Dermis blood vessel endothelial cell (primary cell): ENCODE measurements at regions not wholly inside any gene's neighbourhood (a gene's known extent, or its start where the extent isn't known, plus 50 kb on each side); places are given as distances from the start of the nearest gene placed in this dataset.

Source experiments
- DNase-seq: peaks from one replicate; pipeline ENCODE4 v3.0.0; 2010

DNA sequence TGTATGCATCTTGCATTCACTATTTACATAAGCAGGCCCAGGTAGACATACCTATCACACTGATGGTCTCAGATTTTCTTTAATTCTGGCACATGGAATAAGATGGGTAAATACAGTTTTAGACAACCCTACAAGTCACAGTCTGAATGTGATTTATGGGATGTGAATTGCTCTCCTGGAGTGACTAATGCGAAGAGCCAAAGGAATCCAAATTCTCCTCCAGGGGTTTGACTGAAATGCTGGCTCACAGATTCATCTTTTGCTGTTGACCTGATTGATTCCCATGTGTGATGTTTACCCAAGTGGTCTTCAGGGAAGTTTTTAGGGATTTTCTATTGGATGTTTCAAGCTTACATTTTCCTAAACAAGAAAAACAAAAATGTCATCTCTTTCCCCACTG, 277.9 kb upstream of the MON1B start:
- no peak for DNase-seq

DNA sequence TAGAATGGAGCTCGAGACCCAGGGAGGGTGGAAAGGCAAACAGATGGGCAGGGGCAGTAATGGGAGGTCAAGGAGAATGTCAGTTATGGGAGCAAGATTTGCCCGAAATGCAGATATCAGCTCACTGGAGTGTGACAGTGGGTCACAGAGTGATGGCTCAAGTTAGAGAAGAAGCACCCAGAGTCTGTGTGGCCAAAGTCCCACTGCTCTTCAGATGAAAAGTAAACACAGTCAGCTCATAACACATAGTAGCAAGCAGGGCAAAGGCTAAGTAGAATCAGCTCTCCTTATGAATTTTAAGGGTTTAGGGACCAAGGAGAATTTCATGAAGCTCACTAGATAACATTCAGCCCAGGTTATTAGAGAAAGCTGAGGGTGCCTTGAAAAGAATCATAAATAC, 264.9 kb upstream of the MON1B start:
- DNase-seq: no peak

DNA sequence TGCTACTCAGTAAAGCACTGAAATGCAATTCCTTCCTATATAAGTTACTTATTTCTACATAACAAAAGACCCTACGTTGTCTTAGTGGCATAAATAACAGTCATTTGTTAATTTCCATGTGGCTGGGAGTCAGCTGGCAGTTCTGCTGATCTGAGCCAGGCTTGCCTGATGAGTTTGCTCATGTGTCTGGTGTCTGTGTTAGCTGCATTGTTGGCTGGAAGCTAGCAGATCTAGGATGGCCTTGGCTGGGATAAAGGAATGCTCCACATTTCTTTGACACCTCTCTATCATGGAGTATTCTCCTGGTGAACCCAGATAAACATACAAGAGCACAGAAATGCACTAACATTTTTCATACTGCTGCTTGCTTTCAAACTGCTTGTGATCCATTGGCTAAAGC, 264.4 kb upstream of the MON1B start:
- DNase-seq: no peak

DNA sequence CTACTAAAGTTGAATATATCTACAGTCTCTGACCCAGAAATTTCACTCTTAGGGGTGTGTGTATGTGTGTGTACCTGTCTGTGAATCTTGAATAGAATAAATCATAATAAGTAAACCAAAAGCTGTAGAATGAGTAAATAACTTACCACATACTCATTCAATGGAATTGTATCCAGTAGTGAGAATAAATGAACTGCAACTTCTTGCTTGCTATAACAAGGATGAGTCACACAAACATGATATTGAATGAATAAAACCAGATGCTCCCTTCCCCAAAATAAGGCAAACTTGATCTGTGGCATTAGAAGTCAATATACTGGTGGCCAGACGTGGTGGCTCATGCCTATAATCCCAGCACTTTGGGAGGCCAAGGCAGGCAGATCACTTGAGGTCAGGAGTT, 259.8 kb upstream of the MON1B start:
- no peak for DNase-seq

DNA sequence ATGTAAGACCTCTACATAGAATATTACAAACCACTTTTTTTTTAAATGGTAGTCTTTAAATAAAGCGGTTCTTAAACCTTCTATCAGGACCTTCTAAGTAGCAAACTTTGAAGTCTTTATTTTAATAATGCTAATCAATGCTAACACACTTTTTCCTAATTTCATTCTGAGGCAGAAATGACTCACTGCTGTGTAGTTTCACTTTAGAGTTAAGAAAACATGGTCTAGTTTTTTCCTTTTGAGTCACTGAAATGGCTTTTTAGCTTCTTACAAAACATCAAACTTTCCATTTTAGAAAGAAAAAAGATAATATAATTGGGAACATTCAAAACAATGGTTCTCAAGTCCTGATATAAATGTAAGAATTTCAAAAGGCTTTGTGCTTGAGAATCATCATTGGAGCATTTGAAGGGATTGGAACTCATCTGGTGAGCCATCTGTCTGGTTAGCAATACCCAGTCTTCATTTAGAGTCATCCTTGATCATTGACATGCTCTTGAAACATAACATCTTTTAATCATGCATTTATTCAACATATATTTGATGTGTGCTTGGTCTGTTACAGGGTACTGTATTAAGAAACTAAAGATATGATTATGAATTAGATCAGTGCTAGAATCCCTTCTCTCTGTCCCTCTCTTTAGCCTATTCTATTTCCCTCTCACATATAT, 258.3 kb upstream of the MON1B start:
- DNase-seq: no peak

DNA sequence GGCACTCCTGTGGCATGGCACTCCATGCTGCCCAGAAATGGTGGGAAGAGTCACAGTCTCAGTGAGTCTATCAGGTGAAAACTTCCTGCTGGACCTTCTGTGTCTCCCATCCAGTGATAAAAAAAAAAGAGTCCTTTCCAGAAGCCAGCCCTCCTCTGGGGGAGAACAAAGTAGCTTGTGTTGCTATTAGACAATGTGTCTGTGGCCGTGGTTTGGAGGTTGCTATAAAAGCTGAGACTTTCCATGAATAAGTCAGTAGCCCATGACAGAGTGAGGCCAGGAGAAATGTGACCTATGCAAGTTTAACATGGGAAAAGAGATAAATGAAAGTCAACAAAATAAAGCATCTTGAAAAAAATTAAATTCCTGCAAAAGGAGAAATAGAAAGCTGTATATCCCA, 250.7 kb upstream of the MON1B start:
- DNase-seq: no peak

DNA sequence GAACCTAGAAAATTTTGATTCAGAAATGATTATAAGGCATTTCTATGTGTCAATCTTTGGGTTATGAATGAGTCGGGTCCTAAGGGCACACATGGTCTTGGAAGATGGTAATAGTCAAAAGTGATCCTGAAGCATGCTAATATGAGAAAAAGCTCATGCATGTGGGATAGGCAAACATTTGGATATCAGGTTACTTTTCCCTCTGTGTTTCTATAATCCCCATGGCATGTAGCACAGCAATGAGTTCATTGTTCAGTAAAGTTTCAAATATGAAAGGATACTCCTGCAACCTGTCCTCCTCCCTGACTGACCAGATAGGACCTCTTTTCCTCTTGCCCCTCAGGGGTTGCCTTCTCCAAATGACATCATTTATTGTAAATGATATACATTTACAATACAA, 249.9 kb upstream of the MON1B start:
- no peak for DNase-seq

DNA sequence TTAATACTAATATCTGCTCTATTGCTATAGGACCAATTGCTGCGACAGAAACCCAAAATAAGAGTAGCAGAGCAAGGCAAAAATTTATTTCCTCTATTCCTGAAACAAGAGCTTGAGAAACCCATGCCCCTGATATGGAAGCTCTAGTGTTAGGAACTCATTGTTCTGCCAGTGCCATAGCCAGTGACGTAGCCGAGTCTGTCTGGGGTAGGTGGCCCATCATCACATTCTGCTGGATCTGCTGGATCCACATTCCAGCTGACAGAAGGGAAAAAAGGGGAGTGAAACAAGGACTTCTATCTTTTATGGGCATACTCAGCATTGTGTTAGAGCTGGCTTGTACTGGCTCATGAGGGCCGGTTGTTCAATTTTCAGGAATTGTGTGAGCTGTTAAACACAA, 248.9 kb upstream of the MON1B start:
- no peak for DNase-seq

DNA sequence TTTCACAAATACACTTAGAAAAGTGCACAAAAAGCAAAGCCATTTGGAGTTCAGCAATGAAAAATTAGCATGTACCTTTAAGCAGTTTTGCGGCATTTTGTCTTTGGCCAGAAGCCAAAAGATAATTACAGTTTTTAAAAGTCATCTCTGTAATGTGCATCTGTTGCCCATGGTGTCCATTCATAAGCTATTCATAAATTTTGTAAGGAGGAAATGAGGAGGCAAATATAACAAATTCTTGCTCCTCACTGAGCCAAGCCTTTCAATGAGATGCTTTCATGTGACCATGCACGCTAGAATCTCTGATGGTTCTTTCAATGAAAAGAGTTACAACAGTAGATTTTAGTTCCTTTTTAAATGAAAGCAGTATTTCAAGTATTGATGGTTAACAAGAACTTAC, 247.1 kb upstream of the MON1B start:
- DNase-seq: no peak

DNA sequence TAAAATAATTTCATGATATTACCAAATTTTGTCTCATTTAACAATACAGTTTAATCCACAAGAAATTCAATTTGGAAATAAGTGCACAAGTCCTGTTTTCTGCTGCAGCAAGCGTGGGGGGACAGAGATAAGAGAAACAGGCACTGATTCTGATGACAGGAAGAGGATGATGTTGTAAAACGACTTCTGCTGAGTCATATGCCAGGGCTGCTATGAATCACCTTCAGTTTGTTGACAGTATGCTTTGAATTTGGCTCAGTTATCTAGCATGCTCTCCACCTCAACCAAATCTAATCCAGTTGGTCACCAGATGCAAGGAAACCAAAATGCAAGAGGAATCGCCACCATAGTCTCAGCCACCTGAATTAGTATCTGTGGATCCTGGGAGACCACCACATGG, 244.1 kb upstream of the MON1B start:
- DNase-seq: no peak

DNA sequence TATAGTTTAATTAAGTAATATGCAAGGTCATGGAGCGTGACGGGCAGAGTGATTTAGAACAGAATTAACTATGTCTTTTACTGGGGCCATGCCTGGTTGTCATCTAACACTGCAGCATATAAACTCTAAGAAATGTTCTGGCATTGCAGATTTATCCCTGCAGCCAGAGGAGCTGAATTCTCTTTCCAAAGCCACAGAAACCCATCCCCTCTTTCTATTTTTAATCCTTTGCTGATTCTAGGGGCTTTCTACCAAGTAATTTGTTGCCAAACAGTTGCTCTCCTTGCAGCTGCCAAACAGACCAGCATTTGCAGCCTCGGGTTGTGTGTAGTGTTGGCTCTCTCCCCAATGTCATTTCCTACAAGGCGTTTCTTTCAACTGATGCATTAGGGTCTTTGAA, 243.2 kb upstream of the MON1B start:
- DNase-seq: no peak

DNA sequence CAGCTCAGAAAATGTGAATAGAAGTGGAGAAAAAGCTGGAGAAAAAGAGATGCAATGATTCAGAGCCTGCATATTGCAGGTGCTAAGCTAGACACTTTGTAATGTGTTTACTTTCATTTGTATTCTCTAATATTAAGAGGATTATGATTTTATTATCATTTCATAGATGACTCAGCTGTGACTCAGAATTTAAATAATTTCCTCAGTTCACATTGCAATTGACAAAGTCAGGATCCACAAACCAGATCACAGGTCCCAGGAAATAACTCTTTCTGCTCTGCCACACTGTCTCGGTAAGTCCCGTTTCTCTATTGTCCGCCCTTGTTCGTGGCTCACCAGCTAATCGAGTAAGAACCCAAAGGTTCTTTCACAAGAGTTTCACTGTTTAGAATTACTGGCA, 235.4 kb upstream of the MON1B start:
- DNase-seq: no peak

DNA sequence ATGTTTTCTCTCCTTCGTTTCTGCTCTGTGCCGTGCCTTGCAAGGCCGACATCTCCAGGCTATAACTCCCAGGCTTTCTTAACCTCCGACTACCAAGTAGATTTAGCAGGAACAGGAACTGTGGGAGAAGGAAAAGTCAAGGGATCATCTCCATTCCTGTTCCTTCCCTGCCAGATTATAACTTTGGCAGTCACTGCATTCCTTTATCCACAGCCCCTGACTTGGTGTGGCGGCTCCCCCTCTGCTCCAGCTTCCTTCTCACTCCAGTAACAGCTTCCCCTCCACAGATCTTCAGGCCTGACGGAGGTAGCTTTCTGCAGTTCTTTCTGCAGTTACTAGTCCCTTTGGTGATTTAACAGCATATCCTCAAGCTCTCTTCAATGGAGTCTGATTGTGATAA, 234.6 kb upstream of the MON1B start:
- no peak for DNase-seq

DNA sequence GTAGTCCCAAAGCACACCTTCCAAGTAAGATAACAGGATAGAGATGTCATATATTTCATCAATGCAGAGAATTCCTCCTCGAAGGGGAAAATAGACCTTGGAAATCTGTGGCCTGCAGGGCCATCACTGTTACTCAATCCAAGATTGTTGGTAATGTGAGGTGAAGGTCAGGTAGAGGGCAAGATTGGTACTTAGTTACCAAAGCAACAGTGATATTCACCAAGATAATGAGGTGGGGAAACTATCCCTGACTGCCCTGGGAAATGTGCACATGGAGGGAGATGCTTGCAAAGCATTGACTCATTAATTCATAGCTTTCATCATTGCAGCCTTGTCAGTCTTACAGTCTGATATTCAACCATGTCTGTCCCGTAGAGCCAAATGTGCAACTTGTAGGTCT, 234.1 kb upstream of the MON1B start:
- no peak for DNase-seq

DNA sequence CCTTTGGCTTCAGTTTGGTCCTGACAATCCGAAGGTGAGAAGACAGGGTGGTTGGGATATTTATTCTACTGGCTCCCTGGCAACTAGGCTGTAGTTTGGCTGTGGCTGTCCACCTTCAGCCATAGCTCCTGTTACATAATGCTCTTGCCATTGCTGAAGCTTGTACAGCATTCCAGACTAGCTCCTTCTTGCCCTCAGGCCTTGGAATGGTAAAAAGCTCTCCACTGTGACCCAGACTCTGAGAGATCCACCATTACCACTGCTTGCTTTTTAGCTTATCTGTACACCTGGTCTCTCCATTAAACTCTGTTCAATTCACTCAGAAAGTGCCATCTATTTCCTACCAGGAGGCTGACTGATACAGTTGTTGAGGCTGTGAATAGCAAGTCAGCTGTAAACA, 231.8 kb upstream of the MON1B start:
- DNase-seq: no peak

DNA sequence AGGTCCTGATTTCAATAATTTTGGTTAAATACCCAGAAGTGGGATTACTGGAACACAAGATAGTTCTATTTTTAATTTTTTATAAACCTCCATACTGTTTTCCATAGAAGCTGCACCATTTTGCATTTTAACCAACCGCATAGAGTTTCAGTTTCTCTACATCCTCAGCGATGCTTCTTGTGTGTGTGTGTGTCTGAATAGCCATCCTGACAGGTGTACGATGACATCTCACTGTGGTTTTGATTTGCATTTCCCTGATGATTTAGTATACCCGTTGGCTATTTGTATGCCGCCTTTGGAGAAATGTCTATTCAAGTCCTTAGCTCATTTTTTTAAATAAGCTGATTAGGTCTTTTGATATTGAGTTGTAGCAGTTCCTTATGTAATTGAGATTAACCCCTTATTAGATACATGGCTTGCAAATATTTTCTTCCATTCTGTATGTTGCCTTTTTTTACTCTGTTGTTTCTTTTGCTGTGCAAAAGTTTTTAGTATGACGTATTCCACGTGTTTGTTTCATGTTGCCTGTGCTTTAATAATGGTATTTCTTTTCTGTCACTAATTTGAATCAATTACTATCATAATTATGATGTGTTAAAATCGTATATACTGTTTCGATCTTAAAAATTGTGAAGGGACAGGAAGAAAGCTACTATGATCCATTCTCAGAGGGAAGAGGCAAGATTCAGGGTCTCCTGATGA, 227.2 kb upstream of the MON1B start:
- no peak for DNase-seq

DNA sequence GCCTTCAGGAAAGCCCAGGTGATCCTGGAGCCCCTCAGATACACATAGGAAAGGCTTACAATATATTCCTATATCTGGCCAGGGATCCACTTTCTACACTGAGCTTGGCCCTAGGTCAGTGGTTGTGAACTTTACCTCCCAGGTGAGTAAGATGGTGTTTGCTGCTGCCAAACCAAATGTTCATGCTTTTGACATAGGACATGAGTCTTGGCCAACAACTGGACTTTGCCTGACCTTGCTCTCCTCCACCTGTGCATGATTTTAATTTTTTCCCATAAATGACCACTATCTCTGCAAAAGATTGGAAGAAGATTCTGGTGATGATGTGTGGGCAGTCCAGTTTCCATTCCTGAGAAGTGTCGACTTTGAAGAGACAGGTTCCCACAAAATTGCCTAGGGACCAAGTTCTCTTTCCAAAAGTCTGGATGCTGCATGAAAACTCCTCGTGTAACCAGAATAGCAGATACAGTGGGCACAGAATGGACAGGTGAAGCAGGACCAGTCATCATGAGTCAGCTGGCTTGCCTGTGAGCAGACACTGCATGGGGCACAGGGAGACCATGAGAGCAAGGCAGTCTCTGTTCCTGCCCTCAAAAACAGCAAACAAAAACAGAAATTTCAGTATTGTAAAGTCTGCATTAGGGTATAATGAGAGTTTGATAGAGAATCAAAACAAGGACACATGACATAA, 226.4 kb upstream of the MON1B start:
- DNase-seq: no peak

DNA sequence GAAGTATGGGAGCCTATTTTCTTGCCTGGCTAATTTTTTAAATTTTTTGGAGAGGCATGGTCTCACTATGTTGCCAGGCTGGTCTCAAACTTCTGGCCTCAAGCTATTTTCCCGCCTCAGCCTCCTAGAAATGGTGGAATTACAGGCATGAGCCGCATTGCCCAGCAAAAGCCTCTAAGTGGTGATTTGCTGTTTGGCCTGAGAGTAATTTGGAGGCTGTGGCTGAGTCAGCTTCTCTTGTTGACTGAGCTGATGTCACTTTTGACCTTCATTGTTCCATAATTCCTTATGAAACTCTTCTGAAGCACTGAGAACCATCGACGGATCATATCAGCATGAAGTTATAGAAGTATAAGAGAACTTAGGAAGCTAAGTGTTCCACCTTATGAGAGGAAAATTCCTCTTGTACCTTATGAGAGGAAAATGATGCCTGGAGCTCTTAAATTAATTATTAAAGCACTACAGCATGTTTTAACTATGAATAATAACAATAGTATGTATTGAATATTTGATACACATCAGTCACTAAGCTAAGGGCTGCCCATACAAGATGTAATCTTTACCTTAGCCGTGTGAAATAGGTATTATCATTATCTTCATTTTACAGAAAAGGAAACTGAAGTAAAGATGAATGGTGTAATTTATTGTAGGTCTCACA, 220.8 kb upstream of the MON1B start:
- peak; percentile 29 for DNase-seq

DNA sequence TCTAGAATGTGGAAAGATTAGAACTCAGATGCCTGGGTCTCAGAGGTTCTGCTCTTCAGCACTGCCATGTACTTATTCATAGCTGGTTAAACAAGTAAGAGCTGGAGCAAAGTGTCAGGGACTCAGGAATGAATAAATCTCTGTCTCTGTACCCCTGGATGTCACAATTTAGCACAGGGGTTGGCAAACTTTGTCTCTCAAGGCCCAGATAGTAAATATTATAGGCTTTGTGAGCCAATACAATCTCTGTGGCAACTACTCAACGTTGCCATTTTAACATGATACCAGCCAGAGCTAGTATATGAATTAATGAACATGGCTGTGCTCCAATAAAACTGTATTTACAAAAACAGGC, 220.3 kb upstream of the MON1B start:
- DNase-seq: no peak

DNA sequence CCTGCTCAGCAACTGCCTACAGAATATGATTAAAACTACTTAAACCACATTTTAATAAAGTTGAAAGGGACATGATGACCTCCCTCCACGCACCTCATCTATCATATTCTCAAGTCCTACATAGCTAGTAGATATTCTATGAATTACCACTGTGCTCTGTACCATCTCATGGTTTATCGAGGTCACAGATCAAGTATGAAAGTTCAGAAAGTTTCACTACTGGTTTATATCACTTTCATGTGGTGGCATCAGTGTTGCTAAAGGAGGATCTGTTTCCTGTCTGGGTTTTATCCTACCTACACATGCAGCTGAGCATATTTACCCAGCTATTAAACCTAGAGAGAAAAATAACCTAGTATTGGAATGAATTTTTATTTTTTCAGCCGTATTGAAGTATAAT, 214.9 kb upstream of the MON1B start:
- no peak for DNase-seq

DNA sequence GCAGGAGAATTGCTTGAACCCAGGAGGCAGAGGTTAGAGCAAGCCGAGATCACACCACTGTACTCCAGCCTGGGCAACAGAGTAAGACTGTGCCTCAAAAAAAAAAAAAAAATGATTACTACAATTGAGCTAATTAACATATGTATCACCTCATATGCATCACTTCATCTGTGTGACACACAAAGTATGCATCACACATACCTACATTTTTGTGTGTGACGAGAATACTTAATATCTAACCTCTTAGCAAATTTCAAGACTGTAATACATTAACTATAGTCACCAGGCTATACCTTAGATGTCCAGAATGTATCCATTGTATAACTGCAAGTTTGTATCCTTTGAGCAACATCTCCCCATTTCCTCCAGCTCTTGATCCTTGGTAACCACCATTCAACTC, 214.2 kb upstream of the MON1B start:
- no peak for DNase-seq

DNA sequence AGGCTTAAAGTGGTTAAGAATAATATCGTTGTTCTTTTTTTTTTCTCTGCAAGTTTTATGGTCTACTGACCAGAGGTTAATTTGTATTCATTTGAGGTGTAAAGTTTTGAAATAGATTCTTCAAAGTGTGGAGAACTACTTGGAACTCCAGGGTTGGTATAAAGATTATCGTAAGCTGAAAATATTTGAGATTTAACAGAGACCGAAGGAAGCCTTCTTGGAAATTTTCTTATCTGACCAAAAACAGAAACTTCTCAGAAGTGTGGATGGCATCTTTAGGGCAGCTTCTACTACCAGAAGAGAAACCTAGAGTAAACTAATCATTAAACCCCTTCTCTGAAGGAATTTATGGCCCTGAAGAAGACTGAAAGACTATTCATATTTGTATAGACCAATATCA, 206.8 kb upstream of the MON1B start:
- no peak for DNase-seq

DNA sequence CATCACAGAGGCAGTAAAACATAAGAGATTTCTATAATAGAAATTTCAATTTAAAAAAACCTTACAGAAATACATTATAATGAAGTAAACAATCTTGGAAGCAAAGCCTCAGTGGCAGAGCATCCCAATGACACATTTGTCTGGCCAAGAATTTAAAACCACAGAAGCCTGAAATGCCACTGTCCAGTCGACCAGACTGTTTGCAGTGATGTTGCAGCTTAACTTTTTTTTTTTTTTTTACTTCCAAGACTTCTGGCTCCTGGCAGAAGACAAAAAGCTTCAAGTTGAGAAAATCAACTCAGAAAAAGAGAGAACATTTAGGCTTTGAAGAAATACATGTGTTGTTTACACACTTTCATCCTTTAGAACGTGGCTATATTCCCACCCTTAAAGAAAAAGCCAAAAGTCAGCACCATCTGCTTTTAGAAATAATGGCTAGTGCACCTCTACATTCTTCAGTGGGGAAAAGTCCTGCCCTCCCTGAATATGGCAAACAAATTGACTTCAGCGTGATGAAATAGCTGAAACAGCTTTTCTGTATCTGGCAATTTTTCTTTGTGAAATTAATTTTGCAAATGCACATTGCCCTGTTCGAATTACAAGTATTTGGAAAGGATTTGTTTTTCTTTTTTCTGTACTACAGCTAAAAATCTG, 205.5 kb upstream of the MON1B start:
- no peak for DNase-seq
